GM10248 (cell line): ENCODE measurements at regions not wholly inside any gene's neighbourhood (a gene's known extent, or its start where the extent isn't known, plus 50 kb on each side); places are given as distances from the start of the nearest gene placed in this dataset.

Experiments used
- CTCF ChIA-PET: fragments of 300-600 bp; sonication (Branson Sonifier 250); formaldehyde crosslinking; extraction: SDS; loops from one replicate; lab custom pipeline; 2021; ENCODE audit warnings: antibody characterized with exemption; lab: Yijun Ruan, JAX
- POLR2A ChIA-PET: fragments of 350-650 bp; sonication (Branson Sonifier 250); formaldehyde crosslinking; extraction: SDS; loops from one replicate; lab custom pipeline; 2020; ENCODE audit warnings: antibody characterized with exemption; lab: Yijun Ruan, JAX
- DNase-seq: peaks from one replicate; pipeline ENCODE4 v3.0.0; 2012; ENCODE audit errors: extremely low spot score
- CTCF ChIP-seq: IDR thresholded peaks from 2 replicates; pipeline ENCODE4 v1.5.1; 2012; ENCODE audit warnings: mild to moderate bottlenecking, low read depth; ENCODE audit errors: extremely low read depth, missing control alignments, control extremely low read depth

DNA sequence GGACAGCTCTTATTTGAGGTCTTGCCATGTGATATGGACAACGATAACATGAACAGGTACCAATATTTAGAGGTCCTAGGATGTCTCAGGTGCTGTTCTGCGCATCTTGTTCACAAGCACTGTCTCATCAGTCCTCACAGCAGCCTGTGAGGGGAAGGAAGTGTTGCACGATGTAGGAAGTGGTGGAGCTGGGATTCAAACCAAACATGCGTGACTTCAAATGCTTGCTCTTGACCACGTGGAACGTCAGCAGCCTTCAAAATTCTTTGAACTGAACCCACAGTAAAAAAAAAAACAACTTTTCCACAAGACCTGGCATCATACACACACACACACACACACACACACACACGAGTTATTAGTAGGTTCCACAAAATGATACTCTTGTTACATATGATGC is 153.4 kb upstream of the SMAD3 start:
- POLR2A ChIA-PET: no interaction called here
- TF ChIP-seq CTCF: no peak

DNA sequence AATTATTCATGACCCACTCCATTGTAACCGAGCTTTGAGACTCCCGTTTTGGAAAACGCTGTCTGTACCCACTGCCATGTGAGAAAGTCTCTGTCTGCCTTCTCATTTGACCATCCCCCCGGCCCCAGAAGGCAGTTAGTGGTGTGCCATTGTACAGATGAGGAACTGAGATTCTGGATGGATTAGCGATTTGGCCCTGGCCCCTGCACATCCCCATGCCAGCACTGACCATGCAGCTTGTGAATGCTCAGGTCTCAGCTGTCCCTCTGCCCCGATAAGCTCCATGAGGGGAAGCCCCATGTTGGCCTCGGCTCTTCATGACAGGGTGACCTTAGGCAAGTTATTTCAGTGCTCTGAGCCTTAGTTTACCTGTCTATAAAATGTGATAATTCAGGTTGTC is 153.0 kb upstream of the SMAD3 start:
- no peak for TF ChIP-seq CTCF
- DNase-seq: no peak
- CTCF ChIA-PET: interaction anchor here (1.7 to 1.9 kb wide), 2 partner anchors 10 to 61 kb away, joined by 4 to 10 read pairs; no protein-coding TSS in a partner anchor
- POLR2A ChIA-PET: no interaction called here

More for the DNA sequence above, 153.4 kb upstream of the SMAD3 start:
- CTCF ChIA-PET: interaction anchor here (1.7 to 1.9 kb wide), 3 partner anchors 10 to 60 kb away, joined by 4 to 10 read pairs (median 4); no protein-coding TSS in a partner anchor
- DNase-seq: no peak

DNA sequence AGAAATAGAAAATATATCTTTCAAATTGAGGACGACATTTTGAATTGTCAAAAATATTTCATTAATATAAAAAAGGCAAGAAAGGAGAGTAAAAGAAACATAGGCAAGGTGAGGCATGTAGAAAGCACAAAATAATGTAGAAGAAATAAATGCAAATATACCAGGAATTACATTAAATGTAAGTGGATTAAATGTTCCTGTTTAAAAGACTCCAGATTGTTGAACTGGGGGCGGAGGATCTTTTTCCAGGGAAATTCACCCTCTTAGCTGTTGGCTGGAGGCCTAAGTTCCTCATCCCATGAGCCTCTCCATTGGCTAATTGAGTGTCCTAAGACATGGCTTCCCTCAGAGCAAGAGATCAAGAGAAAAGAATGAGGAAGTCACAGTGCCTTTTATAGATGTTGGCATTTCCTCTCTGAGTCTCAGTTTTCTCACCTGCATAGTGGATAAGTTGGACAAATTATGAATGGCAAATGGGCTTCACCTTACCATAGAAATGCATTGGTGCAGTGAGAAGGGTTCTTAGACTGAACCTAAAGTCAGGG is 147.4 kb upstream of the SMAD3 start:
- POLR2A ChIA-PET: no interaction called here
- DNase-seq: no peak
- TF ChIP-seq CTCF: no peak
- CTCF ChIA-PET: interaction anchor here (1.5 to 2.1 kb wide), 3 partner anchors 10 to 29 kb away, joined by 4 to 8 read pairs (median 6); no protein-coding TSS in a partner anchor

- ChIA-PET CTCF (interaction anchor here (1.1 kb wide), 1 partner anchor 15 kb away, joined by 3 read pairs; no protein-coding TSS in a partner anchor), POLR2A (no interaction called here)
- no peak for TF ChIP-seq CTCF
These were observed 146.0 kb upstream of the SMAD3 start for GRCh38 chr15:66919421-66919820.

GRCh38 chr15:66921319-66921915 is 144.0 kb upstream of the SMAD3 start:
- ChIA-PET CTCF (interaction anchor here (0.9 to 1.9 kb wide), 4 partner anchors 10 to 17 kb away, joined by 3 to 5 read pairs (median 4); no protein-coding TSS in a partner anchor), POLR2A (no interaction called here)
- no peak for DNase-seq

More at GRCh38 chr15:66919421-66919820, 146.0 kb upstream of the SMAD3 start:
- DNase-seq: no peak

GRCh38 chr15:66922608-66923007 is 142.8 kb upstream of the SMAD3 start:
- CTCF ChIA-PET: interaction anchor here (1.0 to 1.9 kb wide), 2 partner anchors 11 to 15 kb away, joined by 4 to 5 read pairs; no protein-coding TSS in a partner anchor
- POLR2A ChIA-PET: no interaction called here
- no peak for TF ChIP-seq CTCF

More at GRCh38 chr15:66921319-66921915, 144.0 kb upstream of the SMAD3 start:
- no peak for TF ChIP-seq CTCF

More at GRCh38 chr15:66922608-66923007, 142.8 kb upstream of the SMAD3 start:
- no peak for DNase-seq
